GM18508 (cell line): ENCODE measurements at regions not wholly inside any gene's neighbourhood (a gene's known extent, or its start where the extent isn't known, plus 50 kb on each side); places are given as distances from the start of the nearest gene placed in this dataset.
"Not testable (repeated sequence)": the region's sequence is repeated elsewhere in the genome, so short reads cannot be mapped to it uniquely, and the experiment has no call there.

Experiments used
- ATAC-seq: cut with Tn5 transposase; IDR thresholded peaks from one replicate; pipeline ENCODE4 v1.9.1; 2021; ENCODE audit warnings: moderate number of reproducible peaks; ENCODE audit not compliant: insufficient read depth, unreplicated experiment

DNA sequence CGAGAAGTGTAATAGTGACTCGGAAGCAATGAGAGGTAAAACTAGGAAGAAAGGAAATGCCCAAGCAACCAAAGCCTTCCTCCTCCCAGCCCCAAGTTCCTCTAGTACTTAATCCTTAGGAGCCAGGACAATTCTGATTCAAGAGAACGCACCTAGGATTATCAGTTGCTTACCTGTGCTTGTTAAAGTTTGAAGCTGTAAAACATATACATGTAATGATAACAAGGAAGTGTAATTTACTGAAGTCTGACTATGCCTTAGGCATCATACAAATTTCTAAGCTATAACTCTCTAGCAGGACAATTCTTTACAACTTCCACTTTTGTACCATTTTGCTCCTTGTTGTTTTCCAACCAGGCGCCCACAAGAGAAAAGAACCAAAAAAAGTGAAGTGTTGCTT, 92.8 kb upstream of the OSBPL8 start:
- no peak for ATAC-seq

- ATAC-seq = no peak
Observed at GRCh38 chr12:76653342-76653741, 93.8 kb upstream of the OSBPL8 start.

DNA sequence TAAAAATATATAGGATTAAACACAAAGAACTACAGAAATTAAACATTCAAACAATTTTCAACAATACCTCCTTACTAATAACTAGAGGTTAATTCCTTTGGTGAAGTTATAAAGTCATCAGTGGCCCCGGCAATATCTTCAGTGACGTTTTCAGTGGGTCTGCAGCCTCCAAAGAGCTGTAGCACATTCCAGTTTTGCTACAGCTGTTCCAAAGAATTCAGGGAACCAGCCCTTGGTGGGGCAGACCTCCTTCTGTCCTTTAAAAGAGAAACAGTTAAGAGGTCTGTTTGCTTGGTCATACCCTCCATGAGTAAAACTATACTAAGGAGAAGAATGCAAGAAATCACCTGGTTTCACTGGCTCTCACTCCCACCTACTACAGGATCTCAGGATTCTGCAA, 99.2 kb upstream of the ZDHHC17 start:
- no peak for ATAC-seq

GRCh38 chr12:76666290-76666835, 97.6 kb upstream of the ZDHHC17 start:
- no peak for ATAC-seq

DNA sequence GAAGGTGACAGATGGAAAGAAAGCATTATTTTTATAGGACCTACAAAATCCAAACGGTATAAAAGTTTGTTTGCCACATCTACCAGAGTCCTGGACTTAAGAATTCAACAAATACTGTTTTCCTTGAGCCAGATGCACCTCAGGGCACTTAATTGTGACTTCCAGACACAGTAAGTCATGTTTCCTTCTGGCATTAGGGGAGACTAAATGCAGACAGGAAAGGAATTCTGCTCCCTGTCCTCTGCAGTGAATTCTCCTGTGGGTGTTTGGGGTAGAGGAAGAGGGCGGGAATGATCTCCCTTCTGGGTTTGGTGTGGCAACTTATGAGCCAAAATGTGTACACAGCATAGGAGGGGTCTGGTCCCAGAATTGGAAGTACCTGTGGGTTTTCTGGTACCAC, 93.9 kb upstream of the ZDHHC17 start:
- no peak for ATAC-seq

- no peak for ATAC-seq
Observed at GRCh38 chr12:76670776-76671175, 93.1 kb upstream of the ZDHHC17 start.

DNA sequence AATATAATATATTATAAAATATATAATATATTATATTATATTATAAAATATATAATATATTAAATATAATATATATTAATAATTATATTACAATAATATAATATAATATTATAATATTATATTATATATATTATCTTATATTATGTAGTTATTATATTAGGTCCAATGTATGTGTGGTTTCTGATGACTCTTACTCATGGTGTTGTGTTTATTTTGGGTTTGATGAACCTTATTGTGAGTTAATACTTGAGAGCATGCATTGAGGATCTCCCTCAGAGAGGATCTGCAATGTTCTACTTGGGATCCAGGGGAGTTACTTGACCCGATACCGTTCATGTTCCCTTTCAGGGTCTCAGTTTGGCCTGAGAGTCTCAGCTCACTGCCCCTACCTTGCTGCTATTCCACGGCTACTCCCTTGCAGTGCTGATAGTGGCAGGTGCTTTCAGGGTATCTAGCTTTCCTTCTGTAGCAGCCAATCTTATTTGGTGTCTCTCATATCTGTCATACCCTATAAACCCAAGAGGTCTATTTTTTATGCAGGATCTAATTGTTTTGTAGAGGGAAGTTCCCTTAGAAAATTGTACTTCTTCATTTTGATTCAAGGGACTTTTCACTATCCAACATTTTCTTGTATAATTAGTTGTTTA, 89.1 kb upstream of the ZDHHC17 start:
- no peak for ATAC-seq

DNA sequence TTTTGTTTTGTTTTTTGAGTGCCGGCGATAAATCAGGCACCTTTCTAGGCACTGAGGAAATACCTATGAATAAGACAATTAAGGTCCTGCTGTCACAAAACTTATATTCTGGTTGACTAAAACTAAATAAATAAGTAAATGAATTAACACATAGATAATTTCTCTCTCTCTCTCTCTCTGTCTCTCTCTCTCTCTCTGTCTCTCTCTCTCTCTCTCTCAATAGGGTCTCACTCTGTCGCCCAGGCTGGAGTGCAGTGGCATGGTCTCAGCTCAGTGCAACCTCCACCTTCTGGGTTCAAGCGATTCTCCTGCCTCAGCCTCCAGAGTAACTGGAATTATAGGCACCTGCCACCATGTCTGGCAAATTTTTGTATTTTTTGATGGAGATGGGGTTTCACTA, 87.7 kb upstream of the ZDHHC17 start:
- not testable (repeated sequence) for ATAC-seq

DNA sequence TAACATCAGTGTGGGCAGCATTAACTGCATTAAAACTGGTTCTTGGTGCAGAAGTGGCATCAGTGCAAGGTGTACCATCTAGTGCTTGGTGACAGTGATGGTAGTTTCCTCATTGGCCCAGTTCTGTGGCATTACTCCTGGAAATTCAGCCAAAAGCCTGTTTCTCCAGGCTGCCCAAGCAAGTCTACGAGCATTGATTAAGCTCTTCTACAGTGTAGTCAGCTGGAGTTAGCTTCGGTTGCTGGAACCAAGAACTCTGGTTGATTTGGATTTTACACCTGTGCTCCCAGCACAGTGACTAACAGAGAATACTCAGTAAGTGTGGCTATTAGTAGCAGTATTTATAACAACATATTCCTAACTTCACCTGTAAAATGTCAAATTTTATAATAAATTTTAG, 84.9 kb upstream of the ZDHHC17 start:
- ATAC-seq = no peak

- ATAC-seq = no peak
Observed at GRCh38 chr12:76679778-76680177, 84.1 kb upstream of the ZDHHC17 start.

- no peak for ATAC-seq
Observed at GRCh38 chr12:76680940-76681339, 83.0 kb upstream of the ZDHHC17 start.

DNA sequence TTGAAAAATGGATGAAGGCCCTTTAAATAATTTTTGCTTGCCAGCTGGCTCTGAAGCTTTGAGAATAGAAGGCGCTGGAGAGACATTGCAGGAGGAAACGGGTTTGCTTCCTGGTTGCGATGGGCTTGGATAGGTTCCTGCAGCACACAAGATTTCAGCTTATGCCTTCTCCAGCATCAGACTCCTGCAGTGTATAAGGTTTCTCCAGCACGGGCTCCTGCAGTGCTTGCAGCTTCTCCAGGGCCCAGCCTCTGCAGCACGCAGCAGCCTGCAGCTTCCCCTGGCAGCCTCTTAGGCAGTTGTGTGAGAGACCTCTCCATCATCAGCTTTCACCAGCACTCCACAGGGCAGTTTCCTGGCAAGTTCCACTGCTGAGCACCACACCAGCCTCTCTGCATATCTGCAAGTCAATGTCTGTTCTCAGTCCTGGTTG, 78.7 kb upstream of the ZDHHC17 start:
- no peak for ATAC-seq

- ATAC-seq = no peak
Observed at GRCh38 chr12:76687981-76688380, 75.9 kb upstream of the ZDHHC17 start.

DNA sequence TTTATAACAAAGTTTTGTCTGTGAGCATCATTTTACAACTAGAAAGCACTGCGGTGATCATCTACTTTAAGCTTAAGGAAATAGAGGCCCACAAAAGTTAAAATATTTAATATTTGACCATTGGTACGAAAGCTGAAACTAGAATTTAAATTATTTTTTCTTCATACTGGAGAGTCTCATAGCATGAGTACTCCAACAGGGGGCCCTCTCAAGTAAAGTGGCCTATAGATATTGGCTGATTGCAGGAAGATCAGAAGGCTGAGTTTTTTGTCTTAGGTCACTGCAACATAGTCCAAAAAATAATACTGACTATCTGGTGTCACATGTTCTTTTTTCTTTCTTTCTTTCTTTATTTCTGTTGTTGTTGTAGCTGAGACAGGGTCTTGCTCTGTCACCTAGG, 75.3 kb upstream of the ZDHHC17 start:
- ATAC-seq = no peak

GRCh38 chr12:76690921-76691700, 72.8 kb upstream of the ZDHHC17 start:
- no peak for ATAC-seq

DNA sequence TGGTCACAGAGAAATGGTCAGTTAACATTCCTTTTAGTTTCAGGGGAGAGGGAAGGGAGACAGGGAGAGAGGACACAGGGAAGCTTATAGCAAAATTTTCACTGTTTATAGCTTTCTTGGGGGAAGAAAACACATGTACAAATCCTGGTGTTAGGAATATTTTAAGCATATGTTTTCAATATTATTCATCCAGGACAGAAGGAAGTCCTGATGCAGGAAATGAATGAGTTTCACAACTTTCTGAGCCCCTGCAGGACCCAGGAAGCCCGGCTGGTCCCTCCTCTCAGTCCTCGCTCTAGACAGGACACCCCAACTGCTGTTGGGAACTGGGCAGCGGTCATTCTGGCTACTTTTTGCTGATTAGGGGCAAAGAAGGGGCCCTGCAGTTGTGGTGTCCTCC, 71.1 kb upstream of the ZDHHC17 start:
- ATAC-seq = no peak

- ATAC-seq = no peak
Observed at GRCh38 chr12:76694369-76694768, 69.5 kb upstream of the ZDHHC17 start.

DNA sequence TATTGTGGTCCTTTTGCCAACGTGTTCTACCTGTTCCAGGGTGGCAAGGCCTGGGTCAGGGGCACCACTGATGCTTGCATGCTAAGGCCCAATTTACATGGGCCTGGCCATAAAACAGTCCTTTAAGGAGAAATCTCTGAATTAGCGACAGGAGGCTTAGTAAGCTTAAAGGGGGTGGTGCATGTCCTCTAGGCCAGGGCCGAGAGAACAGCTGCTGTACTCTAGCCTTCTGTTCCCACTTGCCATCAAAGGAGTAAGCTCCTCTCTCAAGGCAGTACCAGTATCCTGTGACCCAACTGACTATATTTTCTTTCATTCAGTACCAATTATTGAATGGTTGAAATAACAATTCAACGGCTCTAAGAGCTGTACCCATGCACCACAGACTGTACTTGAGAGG, 67.7 kb upstream of the ZDHHC17 start:
- ATAC-seq = no peak

DNA sequence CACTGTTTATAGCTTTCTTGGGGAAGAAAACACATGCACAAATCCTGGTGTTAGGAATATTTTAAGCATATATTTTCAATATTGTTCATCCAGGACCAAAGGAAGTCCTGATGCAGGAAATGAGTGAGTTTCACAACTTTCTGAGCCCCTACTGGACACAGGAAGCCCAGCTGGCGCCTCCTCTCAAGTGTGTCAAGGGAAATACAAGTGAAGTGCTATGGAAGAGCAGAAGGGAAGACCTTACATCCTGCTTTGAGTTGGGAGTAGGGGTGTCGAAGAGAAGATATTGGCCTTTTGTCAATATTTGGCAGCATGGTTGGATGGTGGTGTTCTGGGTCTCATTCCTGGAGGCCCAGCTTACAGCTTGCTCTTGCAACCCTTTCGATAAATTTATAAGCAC, 66.1 kb upstream of the ZDHHC17 start:
- no peak for ATAC-seq

GRCh38 chr12:76698316-76698715, 65.6 kb upstream of the ZDHHC17 start:
- ATAC-seq = no peak

DNA sequence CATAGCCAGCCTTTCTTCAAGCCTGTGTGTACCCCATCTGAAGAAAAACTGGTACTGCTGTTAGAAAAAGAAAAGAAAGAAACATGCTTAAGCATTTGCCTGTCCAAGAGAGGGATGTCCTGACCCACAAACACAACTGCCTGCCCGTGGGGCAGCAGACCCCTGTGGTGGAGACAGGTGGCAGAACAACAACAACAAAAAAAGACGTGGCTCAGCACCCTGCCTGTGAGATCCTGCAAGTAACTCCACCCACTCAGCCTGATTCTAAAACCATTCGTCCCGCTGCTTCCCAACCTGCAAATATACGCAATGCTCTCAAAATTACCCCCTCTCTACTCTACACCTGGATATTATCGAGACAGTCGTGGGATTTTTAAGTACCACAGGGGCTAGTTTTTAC, 64.9 kb upstream of the ZDHHC17 start:
- no peak for ATAC-seq

DNA sequence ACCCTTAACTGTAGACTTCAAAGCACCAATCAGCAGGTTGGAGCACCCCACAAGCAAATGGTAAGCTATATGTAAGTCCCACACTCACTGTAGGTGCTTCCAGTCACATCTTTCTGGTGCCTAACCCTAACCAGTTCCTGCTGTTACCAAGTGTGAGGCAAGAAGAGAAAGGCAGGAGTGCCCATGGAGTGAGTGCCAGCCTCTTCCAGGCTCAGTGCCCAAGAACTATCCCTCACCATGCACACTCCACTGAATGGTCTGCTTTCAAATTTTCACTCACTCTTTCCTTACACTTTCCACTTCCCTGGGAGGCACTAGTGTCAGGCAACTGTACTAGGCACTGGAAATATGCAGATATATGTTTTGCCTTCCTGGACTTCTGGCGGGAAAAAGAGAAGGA, 62.2 kb upstream of the ZDHHC17 start:
- no peak for ATAC-seq
